ENCODE measurements at regions not wholly inside any gene's neighbourhood (a gene's known extent, or its start where the extent isn't known, plus 50 kb on each side); places are given as distances from the start of the nearest gene placed in this dataset.

GRCh38 chr5:86329318-86329717 is 288.4 kb upstream of the COX7C start:
- no peak for TF ChIP-seq CTCF (IDR thresholded peaks at IDR 0.05)
- no peak for TF ChIP-seq EP300 (IDR thresholded peaks at IDR 0.05)
- TF ChIP-seq POLR2A (IDR thresholded peaks at IDR 0.05), result no peak
